Body of pancreas (tissue), 4 donors: ENCODE measurements at regions not wholly inside any gene's neighbourhood (a gene's known extent, or its start where the extent isn't known, plus 50 kb on each side); places are given as distances from the start of the nearest gene placed in this dataset.

Experiments
- ATAC-seq: fragments of 150-250 bp; one replicate; pipeline ENCODE4 v1.9.1; 2016
- DNase-seq, 4 donors: peaks; one replicate each; pipeline ENCODE4 v3.0.0-alpha.2; 2019
- H3K27ac ChIP-seq, 4 donors: fragments of 200-600 bp; sonication (generic); 1 replicate in 3 of 4; 2 replicates in 1 of 4; pipeline versions ENCODE4 v1.5.1 to v1.6.1; 2016 to 2019; ENCODE audit warnings: mild to moderate bottlenecking in 1 of 4, mixed read lengths in 1 of 4, moderate library complexity in 1 of 4
- H3K27me3 ChIP-seq, 2 donors: fragments of 200-600 bp; sonication (generic); one replicate each; pipeline ENCODE4 v1.6.0; 2016; ENCODE audit warnings: mild to moderate bottlenecking in 1 of 2
- H3K36me3 ChIP-seq, 2 donors: fragments of 200-600 bp; sonication (generic); replicated peaks in 1 of 2; 2 replicates each; pipeline ENCODE4 v1.5.1; 2016; ENCODE audit warnings: low read depth in 2 of 2; ENCODE audit not compliant: insufficient read depth in 1 of 2
- H3K4me1 ChIP-seq: fragments of 200-600 bp; sonication (generic); one replicate; pipeline ENCODE4 v1.6.0; 2016
- H3K4me3 ChIP-seq, 2 donors: fragments of 200-600 bp; sonication (generic); 1 replicate in 1 of 2; 2 replicates in 1 of 2; pipeline ENCODE4 v1.5.1; 2016 to 2019
- H3K9me3 ChIP-seq, 3 donors: fragments of 200-600 bp; sonication (generic); 1 replicate in 2 of 3; 2 replicates in 1 of 3; pipeline ENCODE4 v1.5.1; 2016
- CTCF ChIP-seq, 7 experiments: fragments of 450-650 bp in 4 of 7; fragments of 200-600 bp in 3 of 7; sonication (generic) in 3 of 7; IDR thresholded peaks; one replicate each; pipeline ENCODE4 v1.5.1; 2016 to 2019; ENCODE audit warnings: antibody characterized with exemption in 7 of 7
- POLR2A ChIP-seq, 3 donors: fragments of 450-650 bp; IDR thresholded peaks; one replicate each; pipeline ENCODE4 v1.6.1; 2016; ENCODE audit warnings: antibody characterized with exemption in 3 of 3, mild to moderate bottlenecking in 2 of 3
- WGBS, 2 donors: methylation state at CpG; one replicate each; pipeline ENCODE4 v1.1.5; 2017; 5-methylcytosine and 5-hydroxymethylcytosine counted together
- intact Hi-C: fragments of 100-400 bp; cut with DNase I; formaldehyde crosslinking; loops from one replicate; pipeline ENCODE4 v1.15.1; 2023

GRCh38 chr5:130350131-130350530 lies 445.9 kb downstream of the CHSY3 start:
- Histone ChIP-seq H3K27me3 (no peaks in the 10 kb centered on the region), H3K9me3 (no peaks in the 10 kb centered on the region), H3K4me1 (no peaks in the 10 kb centered on the region), H3K36me3 (no peaks in the 10 kb centered on the region), H3K27ac (no peak overlapping the region), H3K4me3 (no peak overlapping the region)
- no peak for DNase-seq
- WGBS, 2 donors = 83 to 86% methylated on average over 8 of the region's 8 CpGs
- ATAC-seq = no peak
- TF ChIP-seq CTCF (IDR thresholded peaks at IDR 0.05) (no peak), POLR2A (IDR thresholded peaks at IDR 0.05) (no peak)
- intact Hi-C loops = no loop called here

- ATAC-seq = no peak
Measured at GRCh38 chr5:130337179-130337888, 433.1 kb downstream of the CHSY3 start.

GRCh38 chr5:130335117-130335516 lies 430.9 kb downstream of the CHSY3 start:
- Histone ChIP-seq H3K9me3 (peaks cover 0 to 4% (median 0%) of the 10 kb centered on the region in 3 donors), H3K27me3 (no peaks in the 10 kb centered on the region), H3K4me3 (no peak overlapping the region), H3K4me1 (no peaks in the 10 kb centered on the region), H3K36me3 (no peaks in the 10 kb centered on the region), H3K27ac (no peak overlapping the region)
- 75 to 91% methylated on average over 1 of the region's 1 CpG for WGBS, 2 donors
- DNase-seq (no peak), ATAC-seq (no peak)
- intact Hi-C loops = no loop called here
- TF ChIP-seq CTCF (IDR thresholded peaks at IDR 0.05) = no peak
- TF ChIP-seq POLR2A (IDR thresholded peaks at IDR 0.05) = no peak

More at GRCh38 chr5:130337179-130337888, 433.1 kb downstream of the CHSY3 start:
- Histone ChIP-seq H3K27ac (no peak overlapping the region), H3K36me3 (no peaks in the 10 kb centered on the region), H3K27me3 (no peaks in the 10 kb centered on the region), H3K4me3 (no peak overlapping the region), H3K4me1 (no peaks in the 10 kb centered on the region), H3K9me3 (peaks cover 0 to 3% (median 0%) of the 10 kb centered on the region in 3 donors)
- no peak for DNase-seq
- intact Hi-C loops = no loop called here
- WGBS, 2 donors = 54 to 59% methylated on average over 7 of the region's 7 CpGs
- TF ChIP-seq CTCF (IDR thresholded peaks at IDR 0.05) = no peak
- no peak for TF ChIP-seq POLR2A (IDR thresholded peaks at IDR 0.05)

- no peaks in the 10 kb centered on the region for H3K4me1 ChIP-seq
- 56 to 61% methylated on average over 2 of the region's 2 CpGs for WGBS, 2 donors
- intact Hi-C loops = no loop called here
Measured at GRCh38 chr5:130333089-130333488, 428.8 kb downstream of the CHSY3 start.

More at GRCh38 chr5:130333089-130333488, 428.8 kb downstream of the CHSY3 start:
- Histone ChIP-seq H3K36me3 (no peaks in the 10 kb centered on the region), H3K27ac (no peak overlapping the region), H3K27me3 (no peaks in the 10 kb centered on the region), H3K9me3 (peaks cover 0 to 7% (median 0%) of the 10 kb centered on the region in 3 donors), H3K4me3 (no peak overlapping the region)
- TF ChIP-seq POLR2A (IDR thresholded peaks at IDR 0.05) = no peak
- no peak for TF ChIP-seq CTCF (IDR thresholded peaks at IDR 0.05)
- ATAC-seq (no peak), DNase-seq (no peak)
